Cardiac fibroblast (primary cell): ENCODE measurements at regions not wholly inside any gene's neighbourhood (a gene's known extent, or its start where the extent isn't known, plus 50 kb on each side); places are given as distances from the start of the nearest gene placed in this dataset.

Experiments used
- DNase-seq, 2 donors: peaks; one replicate each; pipeline versions ENCODE4 v3.0.0 to v3.0.0-alpha.2; 2010; ENCODE audit warnings: low read depth in 2 of 2
- H3K4me3 ChIP-seq, 2 donors: replicated peaks in 1 of 2; 1 replicate in 1 of 2; 2 replicates in 1 of 2; pipeline ENCODE4 v1.5.1; 2011; ENCODE audit warnings: low read depth in 2 of 2, low read length in 2 of 2, mild to moderate bottlenecking in 2 of 2, moderate library complexity in 1 of 2
- CTCF ChIP-seq: IDR thresholded peaks from one replicate; pipeline ENCODE4 v1.5.1; 2011; ENCODE audit warnings: low read depth, mild to moderate bottlenecking, low read length, inconsistent platforms

- no peak overlapping the region for H3K4me3 ChIP-seq
- DNase-seq = peak in 1 of 2 donors; percentile 34
- no peak for TF ChIP-seq CTCF
Observed at GRCh38 chr1:229003233-229004031, 267.5 kb upstream of the RAB4A start.

- DNase-seq = no peak
- no peak overlapping the region for H3K4me3 ChIP-seq
- TF ChIP-seq CTCF = no peak
Observed at GRCh38 chr1:229004066-229004833, 266.7 kb upstream of the RAB4A start.

GRCh38 chr1:229005097-229005496, 265.8 kb upstream of the RAB4A start:
- H3K4me3 ChIP-seq = no peak overlapping the region
- TF ChIP-seq CTCF = no peak
- DNase-seq = no peak

- H3K4me3 ChIP-seq = no peak overlapping the region
- TF ChIP-seq CTCF = no peak
- DNase-seq = no peak
Observed at GRCh38 chr1:229005556-229005955, 265.4 kb upstream of the RAB4A start.

- no peak overlapping the region for H3K4me3 ChIP-seq
- no peak for TF ChIP-seq CTCF
- DNase-seq = peak in 1 of 2 donors; percentile 18
Observed at GRCh38 chr1:229006121-229006870, 264.6 kb upstream of the RAB4A start.

GRCh38 chr1:229007167-229007566, 263.7 kb upstream of the RAB4A start:
- no peak for TF ChIP-seq CTCF
- DNase-seq = no peak
- no peak overlapping the region for H3K4me3 ChIP-seq
